GM18870 (cell line): ENCODE measurements at regions not wholly inside any gene's neighbourhood (a gene's known extent, or its start where the extent isn't known, plus 50 kb on each side); places are given as distances from the start of the nearest gene placed in this dataset.

ENCODE experiments used
- ATAC-seq: cut with Tn5 transposase; IDR thresholded peaks from one replicate; pipeline ENCODE4 v1.9.1; 2021; ENCODE audit warnings: moderate library complexity; ENCODE audit not compliant: unreplicated experiment

DNA sequence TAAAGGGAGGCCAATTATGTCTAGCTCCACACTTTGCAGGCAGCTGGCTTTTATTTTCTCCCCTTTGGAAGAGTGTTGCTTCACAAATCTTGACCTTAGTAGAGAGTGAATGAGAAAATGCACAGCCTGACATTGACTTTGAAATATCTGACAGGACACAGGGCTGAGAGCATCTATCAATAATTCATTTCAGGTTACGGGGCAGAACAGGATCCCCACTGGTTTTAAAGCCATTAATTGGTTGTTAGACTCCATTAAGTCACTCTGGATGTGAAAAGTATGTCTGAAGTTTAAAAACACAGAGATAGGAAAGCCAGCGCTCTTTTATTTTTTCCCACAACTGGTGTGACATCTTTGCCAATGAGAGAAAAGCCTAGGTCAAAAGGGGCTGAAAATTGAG, 251.9 kb upstream of the TMC3 start:
- no peak for ATAC-seq

DNA sequence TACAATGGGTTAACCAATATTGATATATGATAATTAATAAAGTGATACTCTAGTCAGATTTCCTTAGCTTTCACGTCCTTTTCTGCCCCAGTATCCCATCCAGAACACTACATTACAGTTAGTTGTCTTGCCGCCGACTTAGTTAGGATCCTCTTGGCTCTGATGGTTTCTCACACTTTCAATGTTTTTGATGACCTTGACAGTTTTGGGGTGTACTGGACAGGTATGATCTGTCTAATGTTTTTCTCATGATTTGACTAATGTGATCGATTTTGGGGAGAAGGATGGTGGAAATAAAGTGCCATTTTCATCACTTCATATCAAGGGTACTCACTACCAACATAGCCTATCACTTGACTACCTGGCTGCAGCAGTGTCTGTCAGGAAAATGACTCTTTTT, 245.0 kb upstream of the TMC3 start:
- no peak for ATAC-seq

GRCh38 chr15:81612631-81613030, 238.6 kb upstream of the TMC3 start:
- ATAC-seq: no peak

DNA sequence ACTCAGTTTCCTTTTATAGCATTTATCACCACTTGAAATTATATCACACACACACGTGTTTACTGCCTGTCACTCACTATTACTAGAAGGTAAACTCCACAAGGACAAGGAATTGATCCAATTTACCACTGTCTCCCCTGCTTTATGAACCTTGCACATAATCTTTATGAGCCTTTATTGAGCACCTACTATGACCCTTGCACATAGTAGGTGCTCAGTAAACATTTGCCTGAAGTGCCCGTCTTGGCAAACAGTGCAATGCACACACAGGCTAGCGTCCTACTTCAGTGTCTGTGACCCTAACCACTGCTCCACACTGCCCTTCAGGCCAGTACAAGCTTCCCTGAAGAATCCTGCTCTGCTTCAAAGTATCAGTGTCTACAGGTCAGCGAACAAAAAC, 237.7 kb upstream of the TMC3 start:
- ATAC-seq: no peak

GRCh38 chr15:81608309-81608829, 234.4 kb upstream of the TMC3 start:
- ATAC-seq: no peak

DNA sequence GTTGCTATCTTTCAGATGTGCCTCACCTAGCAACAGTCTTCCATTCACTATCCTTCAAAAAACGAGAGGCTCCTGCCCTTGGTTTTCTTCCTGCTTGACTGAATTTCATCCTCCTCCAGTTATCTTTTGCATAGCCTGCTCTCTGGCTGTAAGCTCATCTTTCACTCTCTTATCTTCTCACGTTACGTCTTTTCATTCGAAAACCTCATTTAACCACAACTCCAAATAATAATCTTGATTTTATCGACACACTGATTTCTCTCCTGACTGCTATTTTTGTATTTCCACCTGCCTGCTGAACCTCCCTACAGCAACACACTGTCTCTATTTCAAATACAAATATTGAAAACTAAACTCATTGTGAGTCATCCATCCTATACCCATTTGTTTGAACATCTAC, 230.7 kb upstream of the TMC3 start:
- no peak for ATAC-seq

DNA sequence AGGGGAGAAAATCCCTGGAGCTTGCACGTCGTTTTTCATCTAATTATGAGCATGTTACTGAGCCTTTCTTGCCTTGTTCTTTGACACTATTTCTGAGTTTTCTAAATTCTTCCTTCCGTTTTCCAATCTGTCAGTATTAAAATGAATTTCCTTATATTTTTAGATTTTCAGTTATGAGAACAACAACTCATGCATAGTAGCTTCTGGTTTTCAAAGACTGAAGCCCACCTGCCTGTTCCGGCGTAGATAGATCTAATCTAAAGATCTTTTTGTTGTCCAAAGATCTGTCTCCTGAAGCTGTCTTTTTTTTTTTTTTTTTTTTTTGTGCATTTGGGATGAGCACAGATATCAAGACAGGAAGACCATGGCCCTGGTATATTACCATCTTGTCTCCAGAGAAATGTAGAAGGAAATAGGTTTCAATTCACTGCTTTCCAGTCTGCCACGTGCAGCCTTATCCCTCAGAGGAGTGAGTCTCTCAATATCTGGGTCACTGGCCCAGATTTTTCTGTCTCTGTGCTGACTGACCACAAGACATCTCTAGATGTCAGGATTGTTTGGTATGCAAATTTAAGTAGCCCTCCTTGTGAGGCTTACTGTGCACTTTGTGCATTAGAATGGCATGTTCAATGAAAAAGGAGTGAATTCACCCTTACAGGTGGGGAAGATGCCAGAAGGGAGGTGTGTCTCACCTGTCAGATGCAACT, 222.3 kb upstream of the TMC3 start:
- ATAC-seq: no peak

DNA sequence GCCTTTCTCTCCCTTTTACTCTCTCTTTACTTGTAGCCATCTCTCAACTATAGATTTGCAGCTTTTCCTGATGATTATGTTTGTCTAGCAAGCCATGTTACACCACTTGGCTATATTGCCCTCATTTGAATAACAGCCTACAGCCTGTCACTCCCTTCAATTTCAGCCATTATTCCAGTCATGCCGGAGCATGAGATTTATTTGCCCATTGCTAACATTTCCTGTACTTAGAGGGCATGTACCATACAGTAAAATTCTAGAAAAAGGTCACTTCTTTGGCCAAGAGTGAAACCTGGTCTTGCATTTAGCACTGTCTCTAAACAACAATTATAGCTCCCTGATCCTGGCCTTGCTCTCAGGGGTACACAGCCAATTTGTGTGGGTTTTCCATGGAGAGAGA, 221.7 kb upstream of the TMC3 start:
- no peak for ATAC-seq

- ATAC-seq: no peak
Measured at GRCh38 chr15:81589671-81590070, 215.7 kb upstream of the TMC3 start.

GRCh38 chr15:81575436-81576123, 201.6 kb upstream of the TMC3 start:
- ATAC-seq: no peak

- ATAC-seq: no peak
Measured at GRCh38 chr15:81573098-81573746, 199.2 kb upstream of the TMC3 start.

DNA sequence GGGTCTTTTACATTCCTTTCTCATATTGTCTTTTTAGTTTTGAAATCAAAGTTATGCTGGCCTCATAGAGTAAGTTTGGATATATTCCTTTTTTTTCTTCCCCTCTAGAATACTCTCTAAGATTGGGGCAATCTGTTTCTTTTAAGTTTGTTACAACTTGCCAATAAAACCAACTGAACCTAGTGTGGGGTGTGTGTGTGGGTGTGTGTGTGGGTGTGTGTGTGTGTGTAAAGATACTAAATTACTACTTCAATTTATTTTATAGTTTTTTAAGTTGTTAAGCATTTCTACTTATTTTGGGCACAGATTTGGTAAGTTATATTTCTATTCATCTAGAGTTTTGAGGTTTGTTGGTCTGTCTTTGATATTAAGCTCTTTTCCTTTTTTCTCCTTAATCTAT, 198.2 kb upstream of the TMC3 start:
- no peak for ATAC-seq

- no peak for ATAC-seq
Measured at GRCh38 chr15:81569286-81570080, 195.5 kb upstream of the TMC3 start.

DNA sequence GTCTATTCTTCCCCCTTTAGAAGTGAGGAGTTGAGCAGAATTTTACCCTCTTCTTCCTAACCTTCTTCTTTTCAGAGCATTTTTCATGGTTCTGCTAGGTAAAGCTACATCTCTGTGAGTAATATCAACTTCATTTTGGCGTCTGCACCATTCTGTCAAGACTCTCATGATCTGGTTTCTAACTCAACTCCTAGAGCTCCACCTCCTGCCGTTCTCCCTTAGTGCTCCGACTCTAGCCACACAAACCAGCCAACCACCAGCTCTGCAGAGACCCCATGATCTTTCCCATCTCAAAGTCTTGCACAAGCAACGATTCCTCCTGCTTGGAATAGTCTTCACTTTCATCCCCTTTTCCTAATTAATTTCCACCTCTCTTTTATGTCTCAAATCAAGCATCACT, 193.9 kb upstream of the TMC3 start:
- ATAC-seq: no peak

GRCh38 chr15:81562986-81563385, 189.0 kb upstream of the TMC3 start:
- no peak for ATAC-seq

GRCh38 chr15:81560405-81560804, 186.4 kb upstream of the TMC3 start:
- no peak for ATAC-seq

DNA sequence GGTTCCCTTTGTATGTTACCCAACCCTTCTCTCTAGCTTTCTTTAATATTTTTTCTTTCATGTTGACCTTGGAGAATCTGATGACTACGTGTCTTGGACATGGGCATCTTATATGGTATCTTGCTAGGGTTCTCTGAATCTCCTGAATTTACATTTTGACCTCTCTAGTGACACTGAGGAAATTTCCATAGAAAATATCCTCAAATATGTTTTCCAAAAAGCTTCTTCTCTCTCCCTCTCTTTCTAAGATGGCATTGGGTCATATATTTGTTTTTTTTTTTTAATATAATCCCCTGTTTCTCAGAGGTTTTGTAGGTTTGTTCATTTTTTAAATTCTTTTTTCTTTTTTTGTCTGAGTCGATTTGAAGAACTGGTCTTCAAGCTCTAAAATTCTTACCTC, 184.0 kb upstream of the TMC3 start:
- ATAC-seq: no peak

DNA sequence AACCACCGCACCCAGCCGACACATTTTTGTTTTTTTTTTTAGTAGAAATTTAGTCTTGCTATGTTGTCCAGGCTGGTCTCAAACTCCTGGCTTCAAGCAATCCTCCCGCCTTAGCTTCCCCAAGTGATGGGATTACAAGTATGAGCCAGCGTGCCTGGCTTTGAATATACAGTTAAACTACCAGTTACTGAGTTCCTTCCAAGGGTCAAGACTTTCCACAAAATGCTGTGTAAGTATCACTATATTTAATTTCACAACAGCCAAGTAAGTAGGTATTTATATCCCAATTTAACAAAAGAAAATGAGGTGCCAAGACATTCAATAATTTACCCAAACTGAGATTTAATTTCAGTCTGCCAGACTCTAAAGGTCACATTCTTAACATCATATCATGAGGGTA, 181.3 kb upstream of the TMC3 start:
- ATAC-seq: no peak

DNA sequence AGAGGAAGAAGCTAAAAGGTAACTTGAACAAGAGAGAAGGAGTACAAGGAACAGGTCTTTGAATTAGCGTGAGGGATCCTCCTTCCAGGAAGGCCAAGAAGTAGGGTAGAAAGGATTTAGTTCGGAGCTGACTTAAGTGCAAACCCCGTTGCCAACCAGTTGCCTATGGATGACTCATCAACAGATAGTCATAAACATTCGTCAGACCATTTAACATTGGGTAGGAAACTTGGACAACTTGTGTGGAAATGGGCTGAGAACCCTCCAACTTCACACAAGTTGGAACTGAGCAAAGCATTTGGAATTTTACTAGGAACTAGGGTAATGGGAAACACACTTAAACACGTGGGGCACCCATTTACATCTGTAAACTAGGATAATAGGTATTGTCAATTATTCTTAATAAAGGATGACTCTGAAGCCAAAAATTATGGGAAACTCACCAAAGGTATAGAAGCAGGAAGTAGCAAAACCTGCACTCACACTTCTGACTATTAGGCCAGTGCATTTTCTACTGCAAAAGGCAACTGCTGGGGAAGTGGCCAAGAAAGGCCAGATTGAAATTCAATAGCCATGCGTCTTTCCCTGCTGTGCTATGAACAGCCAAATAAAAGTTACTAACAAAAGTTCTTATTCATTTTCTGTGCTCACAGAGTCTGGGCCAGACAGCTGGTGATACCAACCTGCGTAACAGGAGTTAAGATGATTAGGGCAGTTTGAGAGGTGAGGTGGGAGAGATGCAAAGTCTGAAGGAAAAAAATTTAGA, 174.5 kb upstream of the TMC3 start:
- no peak for ATAC-seq

DNA sequence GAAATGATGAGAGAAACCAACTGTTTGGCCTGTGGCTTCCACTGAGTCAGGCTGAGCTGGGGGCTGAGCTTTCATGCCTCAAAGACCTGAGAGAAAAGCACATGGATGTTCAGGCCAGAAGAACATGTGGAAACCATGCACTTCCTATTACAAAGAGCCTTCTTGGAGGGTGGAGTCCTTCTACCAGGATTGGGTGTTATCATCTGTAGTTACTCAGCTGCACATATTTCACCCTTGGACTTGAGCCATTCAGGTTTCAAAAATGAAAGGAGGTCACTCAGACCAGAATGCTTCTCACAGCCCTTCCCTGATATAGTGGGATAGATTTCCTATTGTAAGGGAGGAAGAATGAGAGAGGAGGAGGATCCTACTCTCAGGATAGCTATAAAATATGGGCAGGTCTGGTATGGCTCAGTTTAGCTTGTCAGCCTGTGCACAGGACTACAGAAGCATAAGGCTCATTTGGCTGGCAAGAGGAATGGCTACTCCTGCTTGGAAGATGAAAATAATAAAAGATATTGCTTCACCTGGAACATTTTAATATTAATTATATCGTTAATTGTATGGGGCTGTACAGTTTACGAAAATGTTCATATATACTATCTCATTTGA, 173.6 kb upstream of the TMC3 start:
- ATAC-seq: no peak
